Esophagus muscularis mucosa (tissue), 4 donors: ENCODE measurements at regions not wholly inside any gene's neighbourhood (a gene's known extent, or its start where the extent isn't known, plus 50 kb on each side); places are given as distances from the start of the nearest gene placed in this dataset.

ENCODE experiments used
- DNase-seq: peaks from one replicate; pipeline ENCODE4 v3.0.0-alpha.2; 2017; ENCODE audit errors: extremely low spot score
- H3K27ac ChIP-seq, 4 donors: fragments of 200-600 bp; sonication (generic); replicated peaks in 1 of 4; 1 replicate in 3 of 4; 2 replicates in 1 of 4; pipeline ENCODE4 v1.5.1; 2016 to 2019; ENCODE audit warnings: mild to moderate bottlenecking in 1 of 4
- H3K27me3 ChIP-seq, 4 donors: fragments of 200-600 bp; sonication (generic); one replicate each; pipeline versions ENCODE4 v1.5.1 to v1.6.0; 2016 to 2019
- H3K36me3 ChIP-seq, 4 donors: fragments of 200-600 bp; sonication (generic); one replicate each; pipeline ENCODE4 v1.5.1; 2016 to 2019
- H3K4me1 ChIP-seq, 4 donors: fragments of 200-600 bp; sonication (generic); one replicate each; pipeline ENCODE4 v1.5.1; 2016 to 2019
- H3K4me3 ChIP-seq, 4 donors: fragments of 200-600 bp; sonication (generic); 1 replicate in 2 of 4; 2 replicates in 2 of 4; pipeline ENCODE4 v1.5.1; 2016 to 2019; ENCODE audit warnings: mild to moderate bottlenecking in 4 of 4, moderate library complexity in 1 of 4
- H3K9me3 ChIP-seq, 4 donors: fragments of 200-600 bp; sonication (generic); 1 replicate in 3 of 4; 2 replicates in 1 of 4; pipeline ENCODE4 v1.5.1; 2016 to 2019
- CTCF ChIP-seq, 3 experiments: fragments of 200-600 bp in 2 of 3; fragments of 450-650 bp in 1 of 3; sonication (generic) in 2 of 3; IDR thresholded peaks; one replicate each; pipeline ENCODE4 v1.5.1; 2017 to 2019; ENCODE audit warnings: antibody characterized with exemption in 3 of 3, mild to moderate bottlenecking in 2 of 3, moderate library complexity in 1 of 3
- EP300 ChIP-seq: sonication (generic); formaldehyde crosslinking; IDR thresholded peaks from one replicate; pipeline ENCODE4 v1.6.1; 2017; ENCODE audit warnings: antibody characterized with exemption
- POLR2A ChIP-seq: fragments of 450-650 bp; IDR thresholded peaks from one replicate; pipeline ENCODE4 v1.6.1; 2017; ENCODE audit warnings: antibody characterized with exemption, moderate library complexity, mild to moderate bottlenecking, low read depth
- POLR2AphosphoS5 ChIP-seq, 2 donors: sonication (generic); formaldehyde crosslinking; IDR thresholded peaks; one replicate each; pipeline ENCODE4 v1.6.1; 2017; ENCODE audit warnings: antibody characterized with exemption in 2 of 2
- WGBS: methylation state at CpG from one replicate; pipeline ENCODE4 v1.1.5; 2018; 5-methylcytosine and 5-hydroxymethylcytosine counted together
- intact Hi-C: fragments of 100-400 bp; cut with DNase I; formaldehyde crosslinking; loops from one replicate; pipeline ENCODE4 v1.15.1; 2023

- no peak overlapping the region for H3K4me3 ChIP-seq
- H3K4me1 ChIP-seq, result no peaks in the 10 kb centered on the region
- no peak overlapping the region for H3K27ac ChIP-seq
- intact Hi-C loops, result no loop called here
- DNase-seq, result no peak
- no peaks in the 10 kb centered on the region for H3K36me3 ChIP-seq
- 82% methylated on average over 22 of the region's 22 CpGs for WGBS
- H3K27me3 ChIP-seq, result peaks cover 0 to 46% (median 2%) of the 10 kb centered on the region in 4 donors
- H3K9me3 ChIP-seq, result peaks cover 0 to 5% (median 2%) of the 10 kb centered on the region in 4 donors
- no peak for TF ChIP-seq EP300
- TF ChIP-seq POLR2A, result no peak
- TF ChIP-seq POLR2AphosphoS5 (IDR thresholded peaks at IDR 0.05), result no peak
- no peak for TF ChIP-seq CTCF (IDR thresholded peaks at IDR 0.05)
Observed at GRCh38 chr18:79595876-79596374, 83.7 kb upstream of the CTDP1 start.

- Histone ChIP-seq H3K27me3 (peaks cover 0 to 46% (median 2%) of the 10 kb centered on the region in 4 donors), H3K4me3 (no peak overlapping the region), H3K9me3 (peaks cover 0 to 5% (median 2%) of the 10 kb centered on the region in 4 donors), H3K4me1 (no peaks in the 10 kb centered on the region), H3K36me3 (no peaks in the 10 kb centered on the region), H3K27ac (no peak overlapping the region)
- TF ChIP-seq CTCF (IDR thresholded peaks at IDR 0.05), result no peak
- TF ChIP-seq POLR2A, result no peak
- TF ChIP-seq EP300, result no peak
- no peak for TF ChIP-seq POLR2AphosphoS5 (IDR thresholded peaks at IDR 0.05)
- 76% methylated on average over 26 of the region's 27 CpGs for WGBS
- intact Hi-C loops, result no loop called here
- DNase-seq, result no peak
Observed at GRCh38 chr18:79596446-79597175, 83.0 kb upstream of the CTDP1 start.

- no peak overlapping the region for H3K4me3 ChIP-seq
- no peaks in the 10 kb centered on the region for H3K4me1 ChIP-seq
- no peak for TF ChIP-seq CTCF (IDR thresholded peaks at IDR 0.05)
- TF ChIP-seq EP300, result no peak
- TF ChIP-seq POLR2AphosphoS5 (IDR thresholded peaks at IDR 0.05), result no peak
- TF ChIP-seq POLR2A, result no peak
- peaks cover 0 to 46% (median 2%) of the 10 kb centered on the region in 4 donors for H3K27me3 ChIP-seq
- WGBS, result 75% methylated on average over 19 of the region's 21 CpGs
- H3K36me3 ChIP-seq, result no peaks in the 10 kb centered on the region
- DNase-seq, result no peak
- intact Hi-C loops, result no loop called here
- H3K9me3 ChIP-seq, result peaks cover 0 to 5% (median 2%) of the 10 kb centered on the region in 4 donors
- no peak overlapping the region for H3K27ac ChIP-seq
Observed at GRCh38 chr18:79597176-79597830, 82.3 kb upstream of the CTDP1 start.

- Histone ChIP-seq H3K36me3 (no peaks in the 10 kb centered on the region), H3K4me3 (no peak overlapping the region), H3K27ac (no peak overlapping the region), H3K27me3 (peaks cover 0 to 46% (median 2%) of the 10 kb centered on the region in 4 donors), H3K4me1 (peaks cover 0 to 4% (median 0%) of the 10 kb centered on the region in 4 donors), H3K9me3 (peaks cover 0 to 5% (median 0%) of the 10 kb centered on the region in 4 donors)
- intact Hi-C loops, result no loop called here
- WGBS, result 91% methylated on average over 10 of the region's 38 CpGs
- TF ChIP-seq CTCF (IDR thresholded peaks at IDR 0.05) (no peak), POLR2AphosphoS5 (IDR thresholded peaks at IDR 0.05) (no peak), EP300 (no peak), POLR2A (no peak)
- DNase-seq, result no peak
Observed at GRCh38 chr18:79597831-79598632, 81.6 kb upstream of the CTDP1 start.
